ENCODE measurements at regions not wholly inside any gene's neighbourhood (a gene's known extent, or its start where the extent isn't known, plus 50 kb on each side); places are given as distances from the start of the nearest gene placed in this dataset.
"Not testable (repeated sequence)": the region's sequence is repeated elsewhere in the genome, so short reads cannot be mapped to it uniquely, and the experiment has no call there.

- not testable (repeated sequence) for DNase-seq (ENCODE audit: low read depth, low spot score)
These were observed 188.0 kb downstream of the MMUT start for GRCh38 chr6:49274809-49275769.

GRCh38 chr6:49269190-49269589, 193.9 kb downstream of the MMUT start:
- no peak for DNase-seq (ENCODE audit: low read depth, low spot score)

- DNase-seq (ENCODE audit: low read depth, low spot score) = no peak
These were observed 198.1 kb downstream of the MMUT start for GRCh38 chr6:49264909-49265308.

- no peak for DNase-seq (ENCODE audit: low read depth, low spot score)
These were observed 198.6 kb downstream of the MMUT start for GRCh38 chr6:49264496-49264895.

- no peak for DNase-seq (ENCODE audit: low read depth, low spot score)
These were observed 205.5 kb downstream of the MMUT start for GRCh38 chr6:49257549-49257948.

- no peak for DNase-seq (ENCODE audit: low read depth, low spot score)
These were observed 207.7 kb downstream of the MMUT start for GRCh38 chr6:49255335-49255734.

- no peak for DNase-seq (ENCODE audit: low read depth, low spot score)
These were observed 210.2 kb downstream of the MMUT start for GRCh38 chr6:49252901-49253300.

GRCh38 chr6:49233483-49233882, 229.6 kb downstream of the MMUT start:
- no peak for DNase-seq (ENCODE audit: low read depth, low spot score)

- no peak for DNase-seq (ENCODE audit: low read depth, low spot score)
These were observed 237.6 kb downstream of the MMUT start for GRCh38 chr6:49225471-49225870.

- DNase-seq (ENCODE audit: low read depth, low spot score) = no peak
These were observed 242.8 kb downstream of the MMUT start for GRCh38 chr6:49220293-49220692.

GRCh38 chr6:49205526-49205925, 257.5 kb downstream of the MMUT start:
- no peak for DNase-seq (ENCODE audit: low read depth, low spot score)

- DNase-seq (ENCODE audit: low read depth, low spot score) = no peak
These were observed 260.0 kb downstream of the MMUT start for GRCh38 chr6:49202924-49203536.

- no peak for DNase-seq (ENCODE audit: low read depth, low spot score)
These were observed 265.0 kb downstream of the MMUT start for GRCh38 chr6:49198015-49198414.

- DNase-seq (ENCODE audit: low read depth, low spot score) = not testable (repeated sequence)
These were observed 300.7 kb downstream of the MMUT start for GRCh38 chr6:49162379-49162778.

- DNase-seq (ENCODE audit: low read depth, low spot score) = no peak
These were observed 307.7 kb downstream of the MMUT start for GRCh38 chr6:49155316-49155715.

- no peak for DNase-seq (ENCODE audit: low read depth, low spot score)
These were observed 311.1 kb downstream of the MMUT start for GRCh38 chr6:49151957-49152356.

- no peak for DNase-seq (ENCODE audit: low read depth, low spot score)
These were observed 311.6 kb downstream of the MMUT start for GRCh38 chr6:49151461-49151860.

GRCh38 chr6:49151033-49151432, 312.0 kb downstream of the MMUT start:
- DNase-seq (ENCODE audit: low read depth, low spot score) = no peak

- DNase-seq (ENCODE audit: low read depth, low spot score) = no peak
These were observed 317.8 kb downstream of the MMUT start for GRCh38 chr6:49145280-49145679.

- DNase-seq (ENCODE audit: low read depth, low spot score) = no peak
These were observed 320.5 kb downstream of the MMUT start for GRCh38 chr6:49142421-49143151.

- no peak for DNase-seq (ENCODE audit: low read depth, low spot score)
These were observed 341.1 kb downstream of the MMUT start for GRCh38 chr6:49121970-49122369.

GRCh38 chr6:49118478-49118877, 344.6 kb downstream of the MMUT start:
- DNase-seq (ENCODE audit: low read depth, low spot score) = no peak
